Brain pericyte (primary cell): ENCODE measurements at regions not wholly inside any gene's neighbourhood (a gene's known extent, or its start where the extent isn't known, plus 50 kb on each side); places are given as distances from the start of the nearest gene placed in this dataset.
"Not testable (repeated sequence)": the region's sequence is repeated elsewhere in the genome, so short reads cannot be mapped to it uniquely, and the experiment has no call there.

Experiments
- DNase-seq: peaks from one replicate; pipeline ENCODE4 v3.0.0-alpha.2; 2012; ENCODE audit warnings: low read depth, low spot score

DNA sequence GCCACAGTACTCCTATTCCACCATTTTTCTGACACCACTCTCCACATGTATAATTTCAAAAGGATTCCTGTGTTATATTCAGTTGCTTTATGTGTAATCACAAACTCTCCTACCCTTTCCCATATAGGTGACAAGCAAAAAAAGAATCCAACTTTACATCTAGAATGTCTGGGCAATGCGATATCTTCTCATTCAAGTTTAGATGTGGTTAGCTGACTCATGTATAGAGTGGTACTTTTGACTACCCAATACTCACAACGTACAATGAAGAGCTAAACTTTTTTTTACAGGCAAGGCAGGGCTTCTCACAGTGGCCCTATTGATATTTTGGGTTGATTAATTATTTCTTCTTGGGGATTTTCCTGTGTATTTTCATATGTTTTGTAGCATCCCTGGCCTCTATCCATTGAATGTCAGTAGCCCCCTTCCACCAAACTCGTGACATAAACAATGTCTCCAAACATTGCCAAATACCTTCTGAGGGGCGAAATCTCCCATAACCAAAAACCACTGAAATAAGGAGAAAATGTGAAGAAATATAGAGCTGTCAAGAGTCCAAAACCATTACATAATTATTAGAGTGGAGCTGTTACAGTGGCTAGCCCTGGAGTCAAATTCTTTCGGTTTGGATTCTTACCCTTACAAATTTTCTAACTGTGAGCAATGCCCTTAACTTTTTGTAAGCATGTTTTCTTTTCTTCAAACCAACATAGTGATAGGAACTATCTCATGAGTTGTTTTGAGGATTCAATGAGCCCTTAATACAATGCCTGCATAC is 342.6 kb downstream of the NSUN3 start:
- no peak for DNase-seq

DNA sequence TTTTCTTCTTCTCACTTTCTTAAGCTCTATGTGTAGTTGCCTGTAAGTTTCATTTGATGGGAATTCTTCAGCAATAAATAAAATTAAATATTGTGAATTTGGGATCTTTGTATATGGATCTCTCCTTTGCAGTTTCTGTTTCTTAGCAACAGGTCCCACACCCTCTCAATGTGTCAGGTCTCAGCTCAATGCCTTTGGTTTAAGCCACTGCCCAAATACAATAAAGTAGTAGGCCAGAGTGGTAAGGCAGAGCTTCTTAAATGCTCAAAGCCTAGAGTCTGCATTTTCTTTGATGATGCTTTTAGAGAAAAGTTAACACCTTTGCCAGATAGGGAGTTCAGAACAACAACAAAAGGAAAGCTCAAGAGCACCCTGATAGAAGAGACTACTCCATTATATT is 343.7 kb downstream of the NSUN3 start:
- no peak for DNase-seq

GRCh38 chr3:94412936-94413335 is 350.1 kb downstream of the NSUN3 start:
- DNase-seq = not testable (repeated sequence)

- DNase-seq = no peak
Measured at GRCh38 chr3:94413336-94414108, 350.7 kb downstream of the NSUN3 start.

GRCh38 chr3:94414418-94414817 is 351.6 kb downstream of the NSUN3 start:
- DNase-seq = no peak

- no peak for DNase-seq
Measured at GRCh38 chr3:94416768-94417167, 353.9 kb downstream of the NSUN3 start.

GRCh38 chr3:94417963-94418455 is 355.1 kb downstream of the NSUN3 start:
- no peak for DNase-seq

- DNase-seq = no peak
Measured at GRCh38 chr3:94420931-94421330, 358.1 kb downstream of the NSUN3 start.

DNA sequence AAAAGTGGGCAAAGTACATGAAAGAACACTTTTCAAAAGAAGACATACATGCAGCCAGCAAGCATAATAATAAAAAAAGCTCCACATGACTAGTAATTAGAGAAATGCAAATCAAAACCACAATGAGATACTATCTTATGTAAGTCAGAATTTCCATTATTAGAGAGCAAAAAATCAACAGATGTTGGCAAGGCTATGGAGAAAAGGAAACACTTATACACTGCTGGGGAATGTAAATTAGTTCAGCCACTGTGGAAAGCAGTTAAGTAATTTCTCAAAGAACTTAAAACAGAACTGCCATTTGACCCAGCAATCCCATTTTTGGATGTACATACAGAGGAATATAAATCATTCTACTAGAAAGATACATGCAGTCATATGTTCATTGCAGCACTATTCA is 360.7 kb downstream of the NSUN3 start:
- no peak for DNase-seq

- no peak for DNase-seq
Measured at GRCh38 chr3:94429517-94429916, 366.7 kb downstream of the NSUN3 start.

DNA sequence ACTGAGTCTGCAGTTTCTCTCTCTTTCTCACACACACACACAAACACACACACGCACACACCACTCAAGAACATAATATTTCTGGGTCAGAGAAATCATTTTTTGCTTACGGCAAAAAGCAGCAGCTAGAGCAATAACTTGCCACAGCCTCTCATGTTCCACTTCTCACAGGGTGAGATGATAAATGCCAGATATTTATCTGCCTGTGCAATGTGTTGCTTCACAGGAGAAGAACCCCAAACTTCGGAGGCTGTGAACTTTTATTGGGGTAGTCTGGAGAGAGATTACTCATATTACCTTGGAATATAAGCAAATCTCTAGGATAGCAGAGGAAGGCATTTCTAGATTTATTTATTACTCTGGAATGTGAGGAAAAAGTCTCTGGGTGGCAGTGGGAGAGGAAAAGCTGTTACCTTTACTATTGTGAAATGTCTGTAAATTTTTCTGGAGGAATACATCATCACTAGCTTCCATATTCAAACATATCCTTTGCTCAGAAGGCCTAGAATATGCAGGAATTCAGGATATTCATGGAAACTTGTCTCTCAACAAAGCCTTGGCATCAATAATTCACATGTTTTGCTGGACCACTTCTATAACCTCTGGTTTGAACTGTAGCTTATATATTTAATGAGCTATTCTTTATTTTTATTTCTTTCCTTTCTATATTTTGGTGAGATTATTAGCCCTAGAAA is 369.2 kb downstream of the NSUN3 start:
- DNase-seq = no peak

GRCh38 chr3:94433811-94434210 is 370.9 kb downstream of the NSUN3 start:
- DNase-seq = no peak

- DNase-seq = no peak
Measured at GRCh38 chr3:94440767-94441493, 378.1 kb downstream of the NSUN3 start.

DNA sequence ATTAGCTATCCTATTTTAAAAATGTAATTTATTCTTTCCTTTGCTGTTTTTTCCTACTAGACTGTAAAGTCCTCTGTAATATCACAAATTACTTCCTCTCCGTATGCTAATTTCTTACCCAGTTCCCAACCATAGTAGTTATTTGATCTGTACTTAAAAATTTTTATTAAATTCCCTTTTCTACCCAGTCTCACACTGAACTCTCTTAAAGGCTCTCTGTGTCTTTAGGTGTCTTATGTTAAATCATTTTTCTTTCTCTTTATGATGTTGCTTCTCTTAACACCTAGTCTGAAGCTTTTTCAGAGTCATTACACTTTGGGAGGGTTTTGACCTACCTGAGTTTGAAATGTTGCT is 378.6 kb downstream of the NSUN3 start:
- no peak for DNase-seq

- DNase-seq = no peak
Measured at GRCh38 chr3:94453864-94454263, 391.0 kb downstream of the NSUN3 start.

GRCh38 chr3:94459167-94459566 is 396.3 kb downstream of the NSUN3 start:
- DNase-seq = no peak

GRCh38 chr3:94460931-94461330 is 398.1 kb downstream of the NSUN3 start:
- DNase-seq = no peak

DNA sequence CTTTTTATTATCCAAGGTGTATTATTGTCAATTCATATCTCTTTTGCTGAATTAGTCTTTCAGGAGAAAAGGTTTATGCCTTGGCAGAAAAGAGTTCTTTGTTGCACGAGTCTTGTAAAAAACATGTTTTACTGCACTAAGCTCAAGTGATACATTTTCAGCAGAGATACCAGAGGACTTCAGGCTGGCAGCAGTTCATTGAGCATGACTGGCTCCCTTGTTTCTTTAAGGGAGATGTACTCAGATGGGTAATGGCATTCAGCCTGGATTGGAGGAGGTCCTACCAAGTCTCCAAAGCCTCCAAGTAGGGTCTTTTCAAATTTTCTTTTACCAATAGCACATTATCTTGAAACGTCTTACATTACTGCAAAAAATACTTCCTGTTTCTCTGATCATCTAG is 400.1 kb downstream of the NSUN3 start:
- no peak for DNase-seq

DNA sequence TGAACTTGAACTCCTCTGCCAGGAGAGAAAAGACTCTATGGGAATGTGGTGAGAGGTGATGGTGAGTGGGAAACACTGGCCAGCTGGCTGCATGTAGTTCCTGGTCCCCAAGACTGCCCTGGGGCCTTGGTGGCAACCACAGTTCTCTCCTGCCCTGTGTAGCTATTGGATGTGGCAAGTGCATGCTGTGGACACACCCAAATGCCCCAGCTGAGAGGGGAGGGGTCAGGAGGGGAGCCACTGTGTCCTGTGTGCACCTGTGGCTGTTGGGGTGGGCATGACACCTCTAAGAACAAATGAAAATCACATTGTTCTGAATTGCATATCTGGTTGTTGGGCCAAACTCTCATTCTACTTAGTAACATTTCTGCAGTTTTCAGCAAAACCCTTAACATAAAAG is 409.6 kb downstream of the NSUN3 start:
- DNase-seq = no peak

DNA sequence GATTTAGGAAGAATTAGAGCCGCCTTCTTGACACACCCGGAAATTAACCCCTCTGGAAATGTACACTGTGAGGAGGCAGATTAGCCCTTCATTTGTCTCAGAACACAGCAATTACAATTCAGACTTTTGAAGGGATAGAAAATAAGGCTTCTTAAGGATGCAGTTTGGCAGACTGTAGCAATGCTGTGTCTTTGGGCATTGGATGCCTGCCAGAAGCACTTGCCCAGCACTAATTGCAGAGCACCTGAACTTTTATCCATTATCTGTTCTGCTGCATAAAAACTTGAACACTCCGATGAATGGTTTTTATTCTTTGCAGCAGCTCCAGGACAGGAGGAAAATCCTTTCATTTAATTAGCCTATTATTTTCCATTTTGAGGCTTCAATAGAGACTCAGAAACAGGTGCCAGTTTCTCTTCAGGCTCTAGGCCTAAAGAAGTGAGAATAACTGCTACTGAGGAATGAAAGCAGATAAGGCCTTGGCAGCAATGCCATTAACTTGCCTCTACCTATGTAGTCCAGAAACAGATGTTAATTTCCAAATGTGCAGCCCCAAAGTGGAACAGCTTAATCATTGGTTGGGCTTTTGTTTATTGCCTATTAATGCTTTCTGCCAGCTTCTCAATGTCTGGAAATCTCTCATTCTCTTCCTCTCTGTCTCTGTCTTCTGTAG is 418.5 kb downstream of the NSUN3 start:
- no peak for DNase-seq

- DNase-seq = no peak
Measured at GRCh38 chr3:94482686-94483085, 419.8 kb downstream of the NSUN3 start.
